Bronchial epithelial cell (primary cell): ENCODE measurements at regions not wholly inside any gene's neighbourhood (a gene's known extent, or its start where the extent isn't known, plus 50 kb on each side); places are given as distances from the start of the nearest gene placed in this dataset.

Source experiments
- DNase-seq: peaks from one replicate; pipeline ENCODE4 v3.0.0-alpha.2; 2010; ENCODE audit warnings: low read depth
- FAIRE-seq: peaks from 2 replicates; lab custom pipeline; 2011; peaks lifted over from hg19 to GRCh38; lab: Jason Lieb, UNC
- H3K27me3 ChIP-seq: 2 replicates; pipeline ENCODE4 v1.5.1; 2011; ENCODE audit warnings: low read length; ENCODE audit not compliant: control insufficient read depth, insufficient read depth
- H3K36me3 ChIP-seq: 2 replicates; pipeline ENCODE4 v1.5.1; 2011; ENCODE audit warnings: low read length; ENCODE audit not compliant: control insufficient read depth, insufficient read depth
- H3K4me3 ChIP-seq: 2 replicates; pipeline ENCODE4 v1.5.1; 2011; ENCODE audit warnings: mild to moderate bottlenecking, low read depth, low read length, control low read depth
- CTCF ChIP-seq: IDR thresholded peaks from 2 replicates; pipeline ENCODE4 v1.5.1; 2011; ENCODE audit warnings: mild to moderate bottlenecking, moderate library complexity, low read length, control low read depth, inconsistent platforms; ENCODE audit not compliant: insufficient read depth, severe bottlenecking

DNA sequence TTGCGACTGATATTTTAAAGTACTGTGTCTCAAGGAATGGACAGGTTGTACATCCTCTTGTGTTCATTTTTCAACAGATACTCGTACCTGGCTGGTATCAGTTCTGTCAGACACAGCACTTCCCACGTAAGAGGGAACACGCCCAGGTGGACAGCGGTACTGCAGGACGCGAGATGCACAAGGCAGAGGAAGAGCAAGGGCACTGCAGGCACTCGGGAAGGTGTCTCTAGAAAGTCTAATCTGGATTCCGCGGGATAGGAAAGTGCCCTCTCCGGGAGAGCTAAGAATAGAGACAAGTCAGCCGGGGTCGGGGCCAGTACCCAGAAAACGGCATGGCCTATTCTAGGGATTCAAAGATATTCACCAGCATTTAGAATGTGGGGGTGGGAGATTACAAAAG, 94.2 kb upstream of the MBOAT1 start:
- H3K27me3 ChIP-seq = peaks cover 2% of the 10 kb centered on the region
- no peak for TF ChIP-seq CTCF
- no peak overlapping the region for H3K4me3 ChIP-seq
- DNase-seq (no peak), FAIRE-seq (no peak)
- no peaks in the 10 kb centered on the region for H3K36me3 ChIP-seq

- TF ChIP-seq CTCF = no peak
- FAIRE-seq = no peak
- Histone ChIP-seq H3K36me3 (no peaks in the 10 kb centered on the region), H3K27me3 (peaks cover 2% of the 10 kb centered on the region), H3K4me3 (no peak overlapping the region)
- no peak for DNase-seq
Observed at GRCh38 chr6:20309186-20309585, 92.5 kb upstream of the E2F3 start.

DNA sequence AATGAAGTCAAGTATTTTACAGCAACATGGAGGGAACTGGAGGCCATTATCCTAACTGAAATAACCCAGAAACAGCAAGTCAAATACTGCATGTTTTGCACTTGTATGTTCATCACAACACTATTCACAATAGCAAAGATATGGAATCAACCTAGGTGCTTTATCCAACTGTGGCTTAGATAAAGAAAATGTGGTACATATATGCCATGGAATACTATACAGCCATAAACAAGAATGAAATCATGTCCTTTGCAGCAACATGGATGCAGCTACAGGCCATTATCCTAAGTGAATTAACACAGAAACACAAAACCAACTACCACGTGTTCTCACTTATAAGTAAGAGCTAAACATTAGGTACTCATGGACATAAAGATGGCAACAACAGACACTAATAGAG, 91.5 kb upstream of the E2F3 start:
- no peak for DNase-seq
- no peak for FAIRE-seq
- peaks cover 2% of the 10 kb centered on the region for H3K27me3 ChIP-seq
- TF ChIP-seq CTCF = no peak
- H3K36me3 ChIP-seq = no peaks in the 10 kb centered on the region
- no peak overlapping the region for H3K4me3 ChIP-seq

- H3K36me3 ChIP-seq = no peaks in the 10 kb centered on the region
- DNase-seq = no peak
- FAIRE-seq = no peak
Observed at GRCh38 chr6:20312606-20313005, 89.1 kb upstream of the E2F3 start.

GRCh38 chr6:20313051-20313450, 88.6 kb upstream of the E2F3 start:
- peaks cover 2% of the 10 kb centered on the region for H3K27me3 ChIP-seq
- no peak for TF ChIP-seq CTCF
- H3K4me3 ChIP-seq = no peak overlapping the region
- DNase-seq (no peak), FAIRE-seq (no peak)
- H3K36me3 ChIP-seq = no peaks in the 10 kb centered on the region

More at GRCh38 chr6:20312606-20313005, 89.1 kb upstream of the E2F3 start:
- TF ChIP-seq CTCF = no peak
- no peak overlapping the region for H3K4me3 ChIP-seq
- H3K27me3 ChIP-seq = peaks cover 2% of the 10 kb centered on the region

GRCh38 chr6:20313960-20314530, 87.6 kb upstream of the E2F3 start:
- no peak for TF ChIP-seq CTCF
- Histone ChIP-seq H3K27me3 (peaks cover under 1% of the 10 kb centered on the region), H3K36me3 (no peaks in the 10 kb centered on the region), H3K4me3 (no peak overlapping the region)
- no peak for DNase-seq
- no peak for FAIRE-seq
